Forelimb muscle (tissue), 1 donor: ENCODE measurements at regions not wholly inside any gene's neighbourhood (a gene's known extent, or its start where the extent isn't known, plus 50 kb on each side); places are given as distances from the start of the nearest gene placed in this dataset.
"Not testable (repeated sequence)": the region's sequence is repeated elsewhere in the genome, so short reads cannot be mapped to it uniquely, and the experiment has no call there.

ENCODE experiments used
- DNase-seq: peaks from one replicate; pipeline ENCODE4 v3.0.0-alpha.2; 2013; ENCODE audit warnings: low read depth

DNA sequence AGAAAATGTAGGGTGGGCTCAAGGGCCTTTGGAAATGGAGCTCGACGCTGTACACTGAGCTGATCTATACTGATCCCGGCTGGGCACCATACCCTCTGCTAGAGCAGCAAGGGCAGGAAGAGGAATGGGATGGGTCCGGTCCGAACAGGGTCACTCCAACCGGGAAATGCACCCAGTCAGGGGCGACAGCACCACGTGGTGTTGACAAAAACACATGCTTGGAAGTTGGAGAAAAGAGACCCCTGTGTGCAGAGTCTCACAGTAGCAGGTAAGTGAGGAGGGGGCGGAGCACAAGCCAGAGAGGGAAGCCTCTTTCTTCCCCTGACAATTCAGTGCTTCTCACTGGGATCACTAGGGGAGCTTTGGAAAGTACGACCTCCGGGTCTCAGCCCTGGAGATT lies 84.1 kb upstream of the ASB18 start:
- DNase-seq: no peak

DNA sequence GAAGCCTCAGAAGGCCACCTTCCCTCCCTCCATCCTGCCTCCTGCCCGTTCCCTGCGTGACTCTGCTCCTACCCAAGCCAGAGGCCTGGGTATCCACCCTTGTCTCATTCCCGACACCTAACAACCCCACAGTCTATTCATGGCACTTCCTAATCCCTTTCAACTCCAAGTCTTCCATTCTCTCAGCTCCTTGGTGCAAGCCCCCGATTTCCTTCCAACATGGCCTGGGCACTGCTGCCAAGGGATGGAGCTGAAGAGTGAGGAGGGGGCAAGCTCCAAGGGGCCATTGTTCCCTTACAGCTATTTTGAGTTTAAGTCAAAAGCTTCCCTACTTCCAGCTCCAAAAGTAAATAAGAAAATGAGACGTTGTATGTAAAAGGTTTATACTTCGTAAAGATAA lies 84.8 kb upstream of the ASB18 start:
- no peak for DNase-seq

DNA sequence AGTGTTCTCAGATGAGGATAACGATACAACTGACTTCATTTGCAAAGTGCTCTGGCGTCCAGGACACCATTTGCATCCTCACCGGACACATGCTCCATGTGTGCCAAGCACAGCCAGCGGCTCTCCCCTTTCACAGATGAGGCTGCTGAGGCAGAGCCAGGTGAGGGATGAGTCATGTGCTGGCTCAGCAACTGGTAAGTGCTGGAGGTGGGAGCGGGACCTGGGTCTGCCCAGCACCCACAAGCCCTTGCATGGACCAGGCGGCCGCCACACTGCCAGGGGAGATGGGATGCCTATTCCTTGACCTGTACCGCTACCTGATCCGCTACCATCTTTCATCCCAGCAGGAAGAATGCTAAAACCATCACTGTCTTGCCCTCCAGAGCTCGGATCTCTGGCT lies 86.2 kb upstream of the ASB18 start:
- DNase-seq: no peak

- no peak for DNase-seq
Observed at GRCh38 chr2:236351966-236352525, 87.8 kb upstream of the ASB18 start.

DNA sequence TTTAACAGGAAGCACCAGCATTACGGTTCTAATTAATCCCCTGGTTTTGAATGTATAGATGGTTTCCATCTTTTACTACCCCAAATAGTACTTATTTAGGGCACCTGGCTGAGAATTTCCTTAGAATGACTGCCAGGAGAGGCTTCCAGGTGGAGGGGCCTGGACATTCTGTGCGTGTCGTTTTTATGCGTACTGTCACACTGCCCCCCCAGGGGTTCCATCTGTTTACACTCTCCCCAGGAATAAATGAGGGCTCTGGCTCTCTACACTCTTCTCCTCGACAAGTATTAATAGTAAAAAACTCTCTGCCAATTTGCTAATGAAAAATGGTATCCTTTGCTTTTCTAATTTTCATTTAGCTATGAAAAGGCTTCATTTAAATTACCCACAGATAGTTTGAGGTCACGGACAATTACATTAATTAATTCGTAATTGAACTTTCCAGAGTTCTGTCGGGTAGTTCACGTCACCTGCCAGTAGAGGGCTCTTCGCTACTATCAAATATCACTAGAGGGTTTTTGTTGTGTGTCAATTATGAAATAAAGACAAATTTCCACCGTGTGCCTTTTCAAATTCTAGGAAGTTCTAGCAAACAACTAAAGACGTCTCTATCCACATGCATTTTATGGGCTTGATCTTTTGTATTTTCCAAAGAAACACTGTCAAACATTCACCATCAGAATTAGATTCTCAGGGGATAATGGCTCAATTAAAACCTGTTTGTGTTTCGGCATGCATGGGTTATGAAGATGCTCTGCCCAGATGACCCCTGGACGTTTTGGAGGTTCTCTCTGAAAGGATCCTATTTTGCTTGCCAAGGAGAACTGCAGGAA lies 88.8 kb upstream of the ASB18 start:
- no peak for DNase-seq

DNA sequence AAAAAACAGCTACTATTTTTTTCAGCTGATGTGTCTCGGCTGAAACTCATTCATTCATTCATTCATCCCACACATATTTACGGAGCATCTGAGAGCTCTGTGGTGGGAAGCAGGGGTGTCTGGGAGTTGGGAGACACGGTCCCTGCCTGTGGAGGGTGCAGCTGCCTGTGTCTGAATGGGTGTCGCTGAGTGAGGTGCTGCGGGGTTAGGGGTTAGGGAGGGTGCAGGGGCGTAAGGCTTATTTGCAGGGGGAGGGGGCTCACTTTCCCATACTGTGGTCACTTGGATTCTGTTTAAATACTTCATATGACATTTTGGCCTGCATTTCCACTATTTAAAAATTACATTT lies 89.4 kb upstream of the ASB18 start:
- DNase-seq: no peak

- no peak for DNase-seq
Observed at GRCh38 chr2:236354056-236354940, 90.1 kb upstream of the ASB18 start.

DNA sequence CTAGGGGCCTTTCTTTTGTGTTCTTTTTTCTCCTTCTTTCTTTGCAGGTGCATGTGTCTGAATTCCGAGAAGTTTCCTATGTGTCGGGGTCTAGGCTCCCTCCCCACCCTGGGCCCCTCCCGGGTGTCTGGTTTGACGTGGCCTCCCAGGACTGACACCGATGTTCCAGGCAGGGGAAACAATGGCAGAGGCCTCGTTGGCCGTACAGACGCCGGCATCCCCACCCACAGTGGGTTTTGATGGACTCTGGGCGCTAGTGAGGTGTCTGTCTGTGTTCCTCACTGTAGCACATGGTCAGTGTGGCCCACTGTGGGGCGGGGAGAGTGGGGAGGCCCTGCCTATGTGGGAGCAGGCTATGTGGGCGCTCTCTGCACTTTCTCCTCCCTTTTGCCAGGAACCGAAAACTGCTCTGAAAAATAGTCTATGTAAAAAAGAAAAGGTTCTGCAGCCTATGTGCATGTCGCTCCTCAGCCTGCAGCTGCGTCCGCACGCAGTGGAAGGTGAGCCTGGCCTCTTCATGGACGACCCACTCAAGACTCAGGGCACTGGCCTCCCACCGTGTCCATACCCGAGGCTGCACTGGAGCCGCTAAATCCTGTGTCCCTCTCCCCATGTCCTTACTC lies 90.9 kb upstream of the ASB18 start:
- DNase-seq: no peak

GRCh38 chr2:236355911-236356310 lies 91.7 kb upstream of the ASB18 start:
- no peak for DNase-seq

DNA sequence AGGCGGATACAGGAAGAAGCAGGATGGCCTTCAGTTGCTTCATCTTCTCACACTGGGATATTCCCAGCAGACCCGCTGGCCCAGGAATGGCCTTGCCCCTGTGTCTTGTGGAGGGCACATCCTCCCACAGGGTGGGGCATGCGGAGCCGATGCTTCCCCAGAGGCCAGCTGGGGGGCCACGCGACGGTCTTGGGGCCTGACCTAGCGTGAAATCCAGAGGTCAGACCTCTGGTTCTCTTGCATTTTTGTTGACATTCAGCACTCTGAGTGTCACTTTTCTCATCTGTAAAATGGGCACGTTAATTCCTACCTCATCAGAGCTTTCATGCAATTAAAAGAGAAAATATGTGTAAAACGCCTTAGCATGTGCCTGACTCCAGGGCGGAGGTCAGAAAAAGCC lies 92.1 kb upstream of the ASB18 start:
- DNase-seq: not testable (repeated sequence)

DNA sequence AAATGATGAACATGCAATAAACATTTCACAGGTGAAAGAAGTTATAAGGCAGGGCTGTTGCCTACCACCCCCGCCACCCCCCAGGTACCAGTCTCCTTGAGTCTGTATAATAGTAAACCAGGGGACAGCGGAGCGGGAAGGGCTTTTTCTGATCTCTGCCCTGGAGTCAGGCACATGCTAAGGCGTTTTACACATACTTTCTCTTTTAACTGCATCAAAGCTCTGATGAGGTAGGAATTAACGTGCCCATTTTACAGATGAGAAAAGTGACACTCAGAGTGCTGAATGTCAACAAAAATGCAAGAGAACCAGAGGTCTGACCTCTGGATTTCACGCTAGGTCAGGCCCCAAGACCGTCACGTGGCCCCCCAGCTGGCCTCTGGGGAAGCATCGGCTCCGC lies 94.3 kb upstream of the ASB18 start:
- not testable (repeated sequence) for DNase-seq

DNA sequence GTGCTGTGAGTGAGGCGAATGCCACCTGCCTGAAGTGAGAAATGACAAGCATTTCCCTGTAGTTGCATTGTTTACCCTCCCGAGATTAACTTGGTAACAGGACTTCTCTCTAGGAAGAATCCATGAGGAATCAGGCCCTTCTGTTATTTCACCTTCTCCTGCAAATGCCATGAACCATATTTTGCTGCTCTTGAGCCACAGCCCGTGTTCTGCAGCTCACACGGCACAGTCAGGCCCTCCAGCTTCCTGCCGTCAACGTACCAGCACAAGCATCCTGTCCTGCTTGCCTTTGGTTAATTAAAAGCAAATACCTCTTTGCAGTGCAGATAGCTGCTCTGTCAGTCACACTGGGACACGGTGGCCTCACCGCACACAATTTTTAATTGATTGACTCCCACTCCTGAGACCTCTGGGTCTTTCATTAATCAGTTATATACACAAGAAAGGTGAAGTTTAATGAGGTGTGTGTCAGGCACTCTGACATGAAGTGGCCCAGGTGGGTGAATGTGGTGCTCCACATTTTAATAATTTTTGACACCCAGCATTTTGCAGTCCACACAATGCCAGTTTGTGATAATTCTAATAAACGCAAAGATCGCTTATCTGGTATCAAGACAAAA lies 95.3 kb upstream of the ASB18 start:
- no peak for DNase-seq

DNA sequence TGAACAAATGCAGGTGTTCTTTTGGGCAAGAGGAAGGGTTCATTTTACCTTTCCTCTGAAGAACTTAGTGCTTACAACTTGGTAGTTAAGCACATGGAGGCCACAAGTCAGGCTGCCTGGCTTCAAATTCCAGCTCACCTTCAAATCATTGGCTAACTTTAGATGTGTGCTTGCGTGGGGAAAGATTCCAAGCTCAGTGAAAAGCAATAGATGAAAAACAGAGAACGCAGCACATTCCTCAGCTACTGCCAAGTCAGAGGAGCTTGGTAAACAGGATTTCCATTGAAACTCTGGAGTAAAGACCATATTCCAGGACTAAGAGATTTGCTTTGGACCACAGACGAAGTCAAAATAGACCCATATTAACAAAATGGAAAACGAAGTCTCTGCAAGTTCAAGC lies 96.3 kb upstream of the ASB18 start:
- DNase-seq: no peak

DNA sequence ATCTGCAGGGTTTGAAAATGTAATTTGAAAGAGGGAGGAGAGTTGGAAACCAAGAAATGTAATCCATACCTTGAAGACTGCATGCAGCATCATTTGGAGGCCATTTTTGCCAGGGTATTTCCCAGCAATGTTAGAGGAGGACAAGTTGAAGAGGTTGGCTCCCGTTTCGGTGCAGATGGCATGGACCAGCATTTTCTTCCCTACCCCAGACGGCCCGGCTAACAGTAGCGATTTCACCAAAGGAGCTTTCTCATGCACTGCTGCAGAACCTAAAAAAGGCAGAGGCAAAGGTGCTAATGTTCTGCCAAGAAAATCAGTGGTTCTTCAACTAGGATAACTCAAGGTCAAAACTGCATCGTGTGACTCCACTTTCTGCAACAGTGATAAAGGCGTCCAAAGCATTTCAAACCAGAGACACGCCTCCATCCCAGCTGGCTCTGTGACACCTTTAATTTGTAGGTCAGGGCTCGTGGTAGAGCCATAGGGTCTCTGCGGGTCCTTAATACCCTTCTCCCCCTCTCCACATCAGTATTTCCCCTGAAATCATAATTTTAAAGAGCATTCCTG lies 99.6 kb upstream of the ASB18 start:
- no peak for DNase-seq

GRCh38 chr2:236365258-236366048 lies 101.2 kb upstream of the ASB18 start:
- no peak for DNase-seq

DNA sequence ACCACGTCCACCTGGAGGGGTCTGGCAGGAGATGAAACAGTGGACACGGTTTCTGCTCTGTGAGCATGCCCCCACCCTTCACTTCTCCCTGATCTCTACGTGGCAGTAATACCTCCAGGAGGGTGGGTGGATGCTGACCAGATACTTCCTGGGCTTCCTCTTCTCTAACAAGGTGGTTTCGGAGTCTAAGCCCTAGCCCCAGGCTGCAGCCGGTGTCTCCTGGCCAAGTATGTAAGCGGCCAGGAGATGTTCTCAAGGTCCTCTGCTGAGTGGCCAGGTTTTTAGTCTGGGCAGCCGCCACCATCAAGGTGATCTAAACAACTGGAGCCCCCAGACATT lies 101.8 kb upstream of the ASB18 start:
- DNase-seq: no peak

- DNase-seq: no peak
Observed at GRCh38 chr2:236366397-236366796, 102.2 kb upstream of the ASB18 start.

DNA sequence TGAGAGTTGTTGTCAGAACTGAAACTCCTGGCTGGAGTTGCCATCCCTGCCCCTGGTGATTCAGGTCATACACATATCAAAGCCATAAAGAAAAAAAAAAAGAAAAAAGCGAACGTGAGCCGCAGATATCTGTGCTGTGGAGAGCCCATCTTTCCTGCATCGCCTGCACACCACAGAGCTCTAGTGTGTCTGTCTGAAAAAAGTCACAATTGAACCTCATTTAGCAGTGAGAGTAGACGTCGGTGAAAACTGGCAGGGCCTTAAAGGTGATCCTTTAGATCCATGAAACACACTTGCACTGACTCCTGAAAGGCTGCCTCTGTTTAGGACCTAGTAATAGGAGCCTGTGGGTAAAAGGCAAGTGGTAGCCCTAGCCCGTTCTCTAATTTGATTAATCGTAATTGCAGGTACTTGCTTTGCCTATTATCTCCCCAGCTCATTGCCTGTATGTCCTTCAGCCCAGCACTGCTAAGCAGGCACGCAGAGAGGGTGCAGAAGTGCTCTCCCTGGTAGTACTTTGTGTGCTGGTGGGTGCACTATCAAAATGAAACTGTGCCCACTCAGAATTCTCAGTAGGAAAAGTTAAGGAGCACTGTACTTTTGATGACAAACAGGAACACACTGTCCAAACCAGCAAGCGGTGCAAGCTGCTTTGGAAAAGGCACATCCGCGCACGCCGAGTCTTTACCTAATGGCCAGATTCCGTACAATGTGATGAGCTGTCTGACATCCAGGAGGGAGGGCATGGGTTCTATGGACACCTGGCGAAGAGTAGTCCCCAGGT lies 103.5 kb upstream of the ASB18 start:
- no peak for DNase-seq

DNA sequence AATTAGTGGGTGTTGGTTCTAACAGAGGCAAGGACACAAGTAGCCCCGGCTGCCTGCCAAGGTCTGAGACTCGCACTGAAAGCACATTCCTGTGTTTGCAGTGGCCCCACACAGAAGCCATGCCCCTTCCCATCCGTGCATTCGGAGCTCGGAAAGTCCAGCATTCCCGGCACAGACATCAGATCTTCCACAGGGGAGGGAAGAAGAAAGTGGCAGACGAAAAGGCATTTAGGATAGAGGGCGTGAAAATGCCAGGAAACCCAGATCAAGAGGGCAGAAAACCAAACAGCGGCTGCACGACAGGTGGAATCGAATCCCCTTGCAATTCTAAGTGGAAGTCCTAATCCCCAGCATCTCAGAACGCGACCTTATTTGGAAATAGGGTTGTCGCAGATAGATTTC lies 105.5 kb upstream of the ASB18 start:
- DNase-seq: peak; percentile 5

DNA sequence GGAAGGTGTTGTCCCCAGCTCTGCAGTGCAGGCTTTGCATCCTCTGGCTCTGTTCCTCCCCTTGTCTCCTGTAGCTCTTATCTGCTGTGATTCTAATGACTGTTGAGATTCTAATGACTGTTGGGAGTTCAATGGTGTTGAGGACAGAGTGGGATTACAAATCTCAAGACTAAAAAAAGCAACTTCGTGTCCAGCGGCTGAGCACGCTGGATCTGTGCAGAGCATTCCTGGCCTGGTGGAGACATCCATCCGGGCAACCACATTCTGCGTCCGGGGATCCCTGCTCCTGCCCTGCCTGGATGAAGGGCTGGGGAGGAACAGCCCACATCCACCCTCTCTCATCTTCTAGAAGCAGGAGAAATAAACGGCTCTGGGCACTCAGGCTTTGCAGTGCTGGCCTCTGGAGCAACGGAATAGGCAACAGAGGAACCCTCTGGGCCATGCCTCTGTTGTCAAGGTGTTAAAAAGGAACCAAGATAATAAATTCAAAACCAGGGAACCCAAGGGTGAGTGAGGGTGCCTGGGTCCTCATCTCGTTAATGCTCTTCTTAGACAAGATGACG lies 106.7 kb upstream of the ASB18 start:
- no peak for DNase-seq
